HL-60/S4 treated with phorbol 12-myristate 13-acetate at 8.2 ng/mL for 4 days and 3 days (cell line): ENCODE measurements at regions not wholly inside any gene's neighbourhood (a gene's known extent, or its start where the extent isn't known, plus 50 kb on each side); places are given as distances from the start of the nearest gene placed in this dataset.

Experiments
- in situ Hi-C: fragments of 300-500 bp; cut with MboI; formaldehyde crosslinking; loops from 2 replicates; pipeline ENCODE4 v1.15.0; 2022; ENCODE audit warnings: low sequenced_read_pairs

DNA sequence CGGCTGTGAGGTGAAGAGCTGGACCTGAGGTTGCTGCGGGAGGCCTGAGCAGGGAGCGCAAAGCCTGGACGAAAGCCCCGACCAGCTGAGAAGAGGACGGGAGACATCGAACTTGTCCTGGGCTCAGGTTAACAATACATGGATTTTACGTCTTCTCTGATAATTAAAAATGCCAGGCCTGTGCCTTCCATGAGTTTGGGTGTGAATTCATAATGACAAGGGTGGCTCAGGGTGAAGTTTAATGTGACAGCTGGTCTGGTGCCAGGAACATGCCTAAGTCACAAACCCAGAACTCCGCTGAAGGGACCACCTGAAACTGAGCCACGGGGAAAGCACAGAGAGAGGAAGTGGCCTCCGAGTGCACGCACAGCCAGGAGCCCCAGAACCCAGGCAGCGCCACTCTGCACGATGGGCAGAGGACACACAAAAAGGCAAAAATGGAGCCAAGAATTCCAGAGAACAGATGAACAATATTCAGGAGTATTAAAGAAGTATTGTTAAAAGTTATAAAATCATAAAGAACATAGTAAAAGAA is 150.1 kb upstream of the RPS6KA2 start:
- in situ Hi-C loops = loop anchor here (10.0 kb wide), 1 partner anchor 218 kb away; the partner anchor contains the start of gene CEP43

DNA sequence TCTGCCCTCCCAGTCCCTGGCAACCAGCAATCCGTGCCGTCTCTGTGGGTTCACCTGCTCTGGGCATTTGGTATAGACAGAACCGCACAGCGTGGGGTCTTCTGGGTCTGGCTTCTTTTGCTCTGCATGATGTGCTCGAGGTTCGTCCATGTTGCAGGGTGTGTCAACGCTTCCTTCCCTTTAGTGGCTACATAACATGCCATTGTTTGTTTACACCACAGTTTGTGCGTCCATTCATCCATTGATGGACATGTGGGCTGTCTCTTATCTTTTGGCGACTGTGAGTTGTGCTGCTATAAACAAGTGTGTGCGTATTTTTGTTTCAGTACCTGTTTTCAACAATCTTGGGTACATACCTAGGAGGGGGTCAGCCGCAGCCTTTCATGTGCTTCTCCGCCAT is 149.5 kb upstream of the RPS6KA2 start:
- in situ Hi-C loops = loop anchor here (10.0 kb wide), 1 partner anchor 218 kb away; the partner anchor contains the start of gene CEP43

DNA sequence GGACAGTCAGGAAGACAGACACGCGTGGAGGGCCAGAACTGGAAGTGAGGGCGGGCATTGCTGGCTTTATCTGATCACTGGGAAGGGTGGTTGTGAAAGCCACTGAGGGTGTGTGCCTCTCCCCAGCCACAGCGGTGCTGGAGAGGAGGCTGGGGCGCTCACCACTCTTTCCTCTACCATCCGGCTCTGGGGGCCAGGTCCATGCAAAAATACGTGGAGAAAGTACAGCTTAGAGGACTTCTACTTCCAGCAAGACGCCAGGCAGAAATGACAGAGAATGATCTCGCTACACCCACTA is 148.8 kb upstream of the RPS6KA2 start:
- in situ Hi-C loops = loop anchor here (10.0 kb wide), 1 partner anchor 219 kb away; the partner anchor contains the start of gene CEP43

DNA sequence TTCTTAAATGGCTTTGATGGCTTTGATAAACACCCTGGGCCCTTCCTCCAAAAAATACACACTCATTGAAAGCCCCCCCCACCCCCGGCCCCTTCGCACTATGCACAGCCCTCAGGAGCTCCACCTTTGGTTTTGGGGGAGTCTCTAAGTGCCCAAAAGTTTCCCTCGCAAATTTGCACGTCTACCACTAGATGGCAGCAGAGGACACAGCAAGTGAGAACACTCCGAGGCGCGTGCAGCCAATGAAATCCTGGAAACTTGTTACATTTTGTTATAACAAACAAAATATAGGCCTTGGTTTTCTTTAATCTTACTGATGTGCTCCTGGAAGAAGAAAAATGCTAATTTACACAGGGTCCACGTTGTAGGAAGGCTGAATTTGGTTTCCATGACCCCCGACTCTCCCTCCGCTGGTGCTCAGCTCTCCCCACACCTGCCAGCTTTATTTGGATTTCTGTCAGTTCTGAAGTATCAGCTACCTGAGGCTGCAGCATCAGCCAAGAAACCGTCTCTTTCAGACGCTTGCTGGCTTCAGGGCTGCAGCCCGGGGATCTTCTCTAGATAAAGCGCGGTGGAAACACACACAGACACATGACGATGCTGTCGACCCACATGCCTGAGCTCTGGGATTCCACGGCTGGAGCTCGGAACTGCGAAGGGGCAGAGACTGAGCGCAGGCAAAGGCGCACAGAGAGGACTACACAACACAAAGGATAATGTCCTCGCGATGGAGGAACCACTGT is 148.3 kb upstream of the RPS6KA2 start:
- in situ Hi-C loops = loop anchor here (10.0 kb wide), 1 partner anchor 219 kb away; the partner anchor contains the start of gene CEP43

DNA sequence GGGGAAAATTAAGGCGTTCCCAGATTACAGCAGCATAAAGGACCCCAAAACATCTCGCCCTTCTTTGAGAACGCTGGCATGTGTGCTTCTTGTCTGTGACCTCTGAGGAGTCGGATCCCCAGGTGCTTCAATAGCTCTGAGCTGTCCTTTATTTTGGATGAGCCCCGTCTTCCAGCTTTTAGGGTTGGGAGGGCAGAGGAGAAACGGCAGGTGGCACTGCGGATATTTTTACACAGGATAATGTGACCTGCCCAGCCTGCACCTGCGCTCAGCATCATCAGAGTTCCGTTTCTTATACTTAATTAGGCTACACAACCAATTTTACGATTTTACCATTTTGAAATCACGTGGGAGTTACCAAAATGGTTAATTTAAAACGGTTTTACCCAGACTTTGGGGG is 147.7 kb upstream of the RPS6KA2 start:
- in situ Hi-C loops = loop anchor here (10.0 to 25.0 kb wide), 2 partner anchors 220 to 363 kb away; partner anchors contain the start of gene CEP43

DNA sequence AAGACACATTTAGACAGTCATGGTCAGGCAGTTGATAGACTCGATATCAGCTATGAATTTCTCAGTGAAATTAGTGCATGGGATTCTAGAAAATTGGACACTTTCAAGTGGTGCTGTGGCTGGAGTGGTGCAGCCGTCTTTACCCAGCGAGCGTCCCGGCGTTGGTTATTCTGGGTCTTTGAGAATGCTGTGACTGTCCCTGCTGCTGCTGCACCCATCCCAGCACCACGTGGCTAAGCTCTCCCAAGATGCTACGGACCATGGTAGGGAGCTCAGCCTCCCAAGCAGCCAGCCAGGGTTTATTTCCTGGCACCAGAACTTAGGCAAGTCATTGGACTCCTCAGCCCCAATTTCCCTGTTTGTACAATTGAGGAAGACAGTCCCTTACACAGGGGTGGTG is 147.2 kb upstream of the RPS6KA2 start:
- in situ Hi-C loops = loop anchor here (10.0 to 25.0 kb wide), 2 partner anchors 221 to 363 kb away; partner anchors contain the start of gene CEP43

DNA sequence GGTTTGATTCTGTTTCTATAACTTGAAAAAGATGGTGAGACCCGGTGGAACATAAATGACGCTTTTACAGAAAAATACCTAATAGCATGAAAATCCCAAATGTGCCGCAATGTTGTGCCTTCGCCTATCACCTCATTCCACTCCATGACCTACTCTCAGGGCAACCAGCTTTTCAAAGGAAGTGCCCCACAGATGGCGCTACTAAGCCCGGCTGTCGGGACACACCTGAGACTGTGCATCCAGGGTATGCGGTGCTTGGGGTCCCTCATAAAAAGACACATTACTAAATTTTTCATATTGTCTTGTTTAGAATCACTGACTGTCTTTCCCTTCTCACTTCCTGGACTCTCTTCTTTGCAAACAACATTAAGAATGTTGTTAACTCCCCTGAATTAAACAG is 145.5 kb upstream of the RPS6KA2 start:
- in situ Hi-C loops = loop anchor here (10.0 to 25.0 kb wide), 2 partner anchors 222 to 365 kb away; partner anchors contain the start of gene CEP43

DNA sequence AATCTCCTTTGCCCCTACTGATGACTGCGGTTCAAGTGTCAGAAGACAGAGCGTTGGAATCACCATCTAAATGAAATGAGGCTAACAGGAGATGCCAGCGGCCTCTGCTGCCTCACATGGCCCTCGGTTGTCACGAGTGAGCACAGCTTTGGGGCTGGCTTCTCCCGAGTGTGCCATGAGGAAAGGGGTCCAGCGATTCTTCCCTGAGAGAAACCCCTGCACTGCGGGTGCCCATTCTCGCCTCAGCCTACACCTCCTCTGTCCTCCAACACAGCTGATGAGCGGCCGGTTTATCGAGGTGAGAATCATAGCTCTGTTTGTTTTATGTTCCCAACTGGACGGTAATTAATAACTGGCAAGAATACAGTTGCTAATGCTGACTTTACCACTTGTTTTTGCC is 144.7 kb upstream of the RPS6KA2 start:
- in situ Hi-C loops = loop anchor here (10.0 to 25.0 kb wide), 2 partner anchors 223 to 366 kb away; partner anchors contain the start of gene CEP43

DNA sequence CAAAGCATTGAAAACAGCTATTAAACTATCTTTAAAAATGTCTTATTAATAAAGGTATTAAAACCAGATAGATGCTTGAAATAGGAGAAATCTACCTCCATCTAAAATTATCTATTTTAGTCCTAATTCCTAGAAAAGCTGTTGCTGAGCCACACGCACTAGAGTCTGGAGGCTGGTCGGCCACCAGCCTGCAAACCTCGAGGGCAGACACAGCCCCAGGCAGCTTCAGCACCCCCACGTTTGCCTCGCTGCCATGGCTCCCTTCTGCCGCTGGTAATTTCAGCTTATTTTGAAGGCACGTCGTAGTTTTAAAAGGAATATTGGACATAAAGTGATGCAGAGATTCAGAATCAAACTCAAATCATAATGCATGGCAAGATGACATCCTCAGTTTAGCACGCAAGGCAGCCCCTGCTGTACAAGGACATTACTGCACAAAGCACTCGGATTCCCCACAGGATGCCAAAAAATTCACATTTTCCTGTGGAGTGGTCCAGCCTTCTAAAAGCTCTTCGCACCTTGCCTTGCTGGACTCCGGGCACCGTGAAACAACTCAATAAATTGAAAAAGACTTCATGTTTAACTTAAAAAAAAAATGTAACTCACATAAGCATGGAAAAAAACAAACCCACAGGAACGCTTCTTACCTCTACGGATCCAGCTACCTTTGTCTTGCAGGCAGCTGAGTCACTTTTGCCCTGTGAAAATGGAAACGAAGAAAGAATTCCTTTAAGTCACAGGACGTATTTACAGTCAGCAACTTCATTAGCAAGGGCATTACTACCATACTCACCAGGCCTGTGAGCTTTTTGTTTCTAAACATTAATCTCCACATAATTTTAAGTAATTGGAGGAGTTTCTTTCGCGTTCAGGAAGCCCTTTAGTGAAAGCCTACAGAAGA is 143.4 kb upstream of the RPS6KA2 start:
- in situ Hi-C loops = loop anchor here (10.0 to 25.0 kb wide), 2 partner anchors 224 to 367 kb away; partner anchors contain the start of gene CEP43

DNA sequence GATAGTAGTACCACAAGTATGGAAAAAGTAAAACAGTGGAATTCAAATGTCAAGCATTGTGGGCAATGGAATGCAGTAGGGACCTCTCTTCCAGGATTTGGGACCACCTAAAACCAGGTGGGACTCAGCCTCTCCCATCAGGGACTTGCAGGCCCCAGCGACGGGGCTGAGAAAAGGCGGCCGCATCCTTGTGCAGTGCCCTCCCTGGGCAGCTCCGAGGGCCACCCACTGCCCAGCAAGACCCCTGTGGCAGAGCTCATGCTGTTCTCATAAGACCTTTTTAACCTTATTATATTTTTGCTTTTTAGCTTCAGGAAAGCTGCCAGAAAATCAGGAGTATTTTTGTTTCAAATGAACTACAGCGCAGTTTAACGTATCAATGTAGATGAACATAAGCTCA is 142.6 kb upstream of the RPS6KA2 start:
- in situ Hi-C loops = loop anchor here (10.0 to 25.0 kb wide), 2 partner anchors 225 to 368 kb away; partner anchors contain the start of gene CEP43

DNA sequence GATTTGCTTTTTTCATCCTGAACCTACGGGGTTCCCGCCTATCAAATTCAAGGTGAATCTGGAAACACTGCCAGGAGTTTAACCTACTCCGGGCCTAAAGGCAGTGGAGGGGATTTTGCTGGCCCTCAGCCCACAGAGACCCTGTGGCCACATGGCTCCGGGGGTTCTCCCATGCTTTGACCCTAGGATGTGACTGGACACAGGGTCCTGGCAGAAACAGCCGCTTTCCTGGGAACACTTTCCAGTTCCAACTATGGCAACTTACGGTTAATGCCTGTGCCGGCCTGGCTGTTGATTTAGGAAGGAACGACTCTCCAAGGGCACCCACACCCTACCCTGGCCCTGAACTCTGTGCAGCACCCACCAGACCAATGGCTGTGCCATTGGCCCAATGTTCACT is 141.7 kb upstream of the RPS6KA2 start:
- in situ Hi-C loops = loop anchor here (25.0 kb wide), 1 partner anchor 369 kb away; no protein-coding TSS in a partner anchor

DNA sequence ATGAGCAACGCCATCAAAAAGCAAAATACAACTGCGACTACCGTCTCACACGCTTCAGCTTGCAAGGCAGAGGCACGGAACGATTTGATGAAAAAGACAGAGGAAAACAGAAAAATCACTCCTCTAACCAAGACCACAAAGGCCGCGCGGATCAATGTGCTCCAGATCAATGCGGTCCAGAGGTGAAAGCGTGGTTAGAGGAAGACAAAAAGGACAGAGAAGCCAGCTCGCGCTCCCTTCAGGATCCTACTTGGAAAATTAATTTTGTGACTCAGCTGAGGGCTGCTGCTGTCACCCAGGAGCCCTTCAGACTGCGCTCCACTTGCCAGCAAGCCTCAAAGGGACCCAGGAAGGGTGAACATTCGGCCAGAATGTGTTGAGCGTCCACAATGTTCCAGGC is 140.2 kb upstream of the RPS6KA2 start:
- in situ Hi-C loops = loop anchor here (25.0 kb wide), 1 partner anchor 370 kb away; no protein-coding TSS in a partner anchor

DNA sequence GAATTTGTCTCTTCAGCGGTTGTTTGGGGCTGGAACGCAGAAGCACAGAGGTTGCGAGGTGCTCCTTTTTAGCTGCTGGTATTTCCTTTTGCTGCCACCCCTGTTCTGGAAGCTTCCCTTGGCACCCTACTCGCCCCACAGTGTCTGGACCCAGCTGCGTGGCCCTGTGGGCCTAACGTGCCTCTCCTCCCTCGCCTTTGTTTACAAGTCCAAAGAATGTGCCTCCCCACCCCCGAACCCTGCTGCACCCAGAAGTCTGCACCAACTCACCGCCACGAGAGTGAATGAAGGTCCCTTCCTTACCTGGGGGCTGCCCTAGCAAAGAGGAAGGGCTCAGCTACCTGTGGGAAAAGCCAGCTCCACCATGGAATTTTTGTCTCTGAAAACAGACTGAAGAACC is 139.7 kb upstream of the RPS6KA2 start:
- in situ Hi-C loops = loop anchor here (25.0 kb wide), 1 partner anchor 371 kb away; no protein-coding TSS in a partner anchor

DNA sequence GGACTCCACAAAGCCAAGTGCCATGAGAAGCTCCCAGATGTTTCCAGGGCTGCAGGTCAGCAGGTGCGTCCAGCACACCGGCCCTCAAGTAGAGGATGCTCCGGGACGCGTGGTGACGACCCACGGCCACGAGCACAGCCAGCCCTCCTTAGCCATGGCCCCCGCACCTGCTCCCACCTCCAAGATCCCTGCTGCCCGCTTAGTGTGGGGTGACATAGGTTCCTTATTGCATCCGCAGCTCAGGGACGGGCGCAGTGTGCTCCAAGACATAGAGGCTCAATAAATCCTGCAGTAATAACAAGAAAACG is 138.1 kb upstream of the RPS6KA2 start:
- in situ Hi-C loops = loop anchor here (25.0 kb wide), 1 partner anchor 372 kb away; no protein-coding TSS in a partner anchor

DNA sequence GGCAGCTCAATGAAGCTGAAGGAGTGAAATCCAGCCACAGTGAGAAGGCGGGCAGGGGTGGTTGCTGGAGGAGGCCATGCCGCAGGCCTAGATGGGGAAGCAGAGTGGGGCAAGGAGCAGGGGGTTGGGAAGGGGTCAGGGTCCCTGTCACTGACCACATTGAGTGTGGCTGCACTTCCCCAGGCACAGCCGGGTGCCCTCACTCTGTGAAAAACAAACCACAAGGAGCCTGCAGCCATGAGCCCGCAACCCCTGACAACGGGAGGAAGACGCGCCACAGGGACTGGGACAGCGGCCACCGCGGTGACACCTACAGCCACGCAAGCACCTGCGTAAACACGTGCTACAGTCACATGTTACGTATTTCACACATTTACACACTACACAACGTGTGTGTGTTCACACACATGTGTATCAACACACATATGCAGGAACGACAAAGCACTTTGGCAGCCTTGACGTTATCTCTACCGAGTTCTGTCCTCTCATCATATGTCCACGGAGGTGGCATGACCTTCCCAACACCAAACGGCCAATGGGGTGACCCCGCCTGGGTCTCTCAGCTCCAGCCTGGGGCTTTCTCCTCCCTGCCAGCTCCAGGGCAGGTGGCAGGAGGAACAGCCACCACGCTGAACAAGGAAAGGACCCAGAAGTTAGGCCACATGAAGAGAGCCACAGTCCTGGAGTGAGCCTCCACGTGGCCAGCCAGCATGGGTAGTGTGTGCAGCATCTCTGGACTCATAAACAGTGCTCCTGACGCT is 137.6 kb upstream of the RPS6KA2 start:
- in situ Hi-C loops = loop anchor here (25.0 kb wide), 1 partner anchor 373 kb away; no protein-coding TSS in a partner anchor

DNA sequence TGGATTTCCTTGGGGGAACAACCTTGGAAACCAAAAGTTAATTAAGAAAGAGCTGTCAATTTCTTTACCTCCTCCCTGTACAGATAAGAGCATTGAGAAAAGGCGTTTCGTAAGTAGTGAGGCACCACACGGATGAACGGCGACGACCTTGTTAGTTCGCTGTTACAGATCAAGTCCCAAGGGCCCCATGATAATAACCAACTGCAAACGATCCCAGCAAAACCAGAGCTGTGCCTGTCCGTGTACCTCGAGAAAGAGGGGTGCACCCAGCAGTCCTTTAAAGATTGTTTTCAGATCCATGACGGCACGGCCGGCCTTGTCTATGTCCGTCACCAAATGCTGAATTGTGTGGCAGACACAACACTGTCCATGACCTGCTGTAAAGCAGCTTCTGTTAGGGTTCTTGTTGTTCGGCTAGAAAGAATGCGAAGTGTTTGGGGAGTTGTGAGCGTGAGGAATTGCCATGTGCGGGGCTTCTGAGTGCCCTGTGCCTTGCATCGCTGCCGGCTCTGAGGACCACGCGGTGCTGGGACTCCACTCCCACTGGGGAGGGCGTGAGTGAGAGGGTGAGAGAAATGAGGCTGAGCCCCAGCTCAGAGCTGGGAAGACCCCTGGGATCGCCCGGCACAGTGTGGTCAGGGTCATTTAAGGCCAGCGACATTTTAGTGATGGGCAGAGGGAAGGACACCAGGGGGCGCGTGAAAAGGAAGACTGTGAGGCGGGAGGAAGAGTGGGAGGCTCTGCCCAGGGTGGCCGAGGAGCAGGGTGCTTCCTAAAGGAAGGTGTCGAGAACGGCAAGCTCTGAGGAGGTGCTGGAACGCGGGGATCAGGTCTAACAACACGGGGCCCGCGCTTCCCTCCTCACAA is 136.8 kb upstream of the RPS6KA2 start:
- in situ Hi-C loops = loop anchor here (25.0 kb wide), 1 partner anchor 373 kb away; no protein-coding TSS in a partner anchor

DNA sequence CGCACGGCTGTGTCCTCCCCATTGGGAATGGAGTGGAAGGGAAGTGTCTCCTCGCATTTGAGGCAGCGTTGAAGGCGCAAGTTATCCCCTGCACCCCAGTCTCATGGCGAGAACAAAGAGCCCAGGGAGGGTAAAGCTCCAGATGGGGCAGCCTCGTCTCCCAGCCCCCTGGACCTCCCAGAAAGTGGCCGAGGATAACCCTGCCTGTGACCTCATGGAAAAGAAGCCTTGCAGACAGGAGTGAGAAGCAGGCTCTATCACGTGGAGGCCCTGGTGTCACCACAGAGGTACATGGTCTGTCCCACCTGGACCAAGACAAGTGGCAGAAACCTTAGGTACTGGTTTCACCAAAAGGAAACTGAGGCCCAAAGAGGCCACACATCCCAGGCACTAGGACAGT is 134.8 kb upstream of the RPS6KA2 start:
- in situ Hi-C loops = loop anchor here (25.0 kb wide), 1 partner anchor 376 kb away; no protein-coding TSS in a partner anchor

DNA sequence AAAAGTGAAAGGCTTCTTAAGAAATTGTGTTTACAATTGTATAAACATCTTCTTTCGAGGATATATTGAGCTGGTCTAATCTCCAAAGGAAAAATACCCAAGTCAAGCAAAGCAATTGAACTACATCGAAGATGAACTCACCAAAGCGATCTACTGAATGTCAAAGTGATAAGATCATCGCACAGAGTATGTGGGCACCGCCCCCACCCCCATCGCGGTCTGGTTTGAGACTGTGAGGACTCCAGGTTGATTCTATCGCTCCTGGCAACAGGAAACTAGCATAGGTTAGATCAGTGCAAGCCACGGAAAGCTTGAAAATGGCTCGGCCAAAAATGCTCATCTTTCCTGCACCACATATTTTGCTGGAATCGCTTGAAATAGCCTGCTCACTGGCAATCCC is 133.2 kb upstream of the RPS6KA2 start:
- in situ Hi-C loops = loop anchor here (25.0 kb wide), 1 partner anchor 377 kb away; no protein-coding TSS in a partner anchor

DNA sequence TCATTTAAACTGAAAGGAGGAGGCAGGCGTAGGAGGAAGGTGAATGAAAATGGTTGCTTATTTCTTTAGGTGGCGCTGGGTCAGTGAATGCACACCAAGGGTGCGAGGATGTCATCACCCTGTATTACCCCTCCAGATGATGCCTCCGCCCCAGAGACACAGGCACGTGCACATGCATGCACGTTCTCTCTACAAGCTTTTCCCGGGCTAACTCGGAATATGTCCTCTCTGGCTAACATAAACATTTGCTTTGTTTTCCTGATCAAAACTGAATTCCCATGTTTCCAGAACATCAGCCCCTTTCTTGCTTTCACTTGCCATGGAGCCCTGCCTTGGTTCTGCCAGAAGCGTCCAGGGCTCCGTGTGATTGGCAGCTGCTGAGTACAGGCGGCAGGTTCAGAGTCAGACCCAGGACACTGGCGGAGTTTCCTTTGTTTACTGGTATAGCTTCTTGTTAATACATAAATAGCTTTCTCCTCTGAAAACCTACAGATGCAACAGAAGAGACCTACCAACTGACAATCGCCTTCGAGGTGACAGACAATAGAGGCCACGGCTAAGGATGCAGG is 131.2 kb upstream of the RPS6KA2 start:
- in situ Hi-C loops = loop anchor here (25.0 kb wide), 1 partner anchor 379 kb away; no protein-coding TSS in a partner anchor
